Parathyroid adenoma (tissue), 2 donors: ENCODE measurements at regions not wholly inside any gene's neighbourhood (a gene's known extent, or its start where the extent isn't known, plus 50 kb on each side); places are given as distances from the start of the nearest gene placed in this dataset.
A peak's percentile ranks its signal among the peaks of the same experiment; 100 is the strongest.

Source experiments
- H2AFZ ChIP-seq: fragments of 300-600 bp; sonication (generic); one replicate; pipeline ENCODE4 v1.7.0; 2017; ENCODE audit warnings: antibody characterized with exemption, mild to moderate bottlenecking
- H3K27ac ChIP-seq: fragments of 300-600 bp; sonication (generic); one replicate; pipeline ENCODE4 v1.7.0; 2017
- H3K27me3 ChIP-seq: fragments of 300-600 bp; sonication (generic); one replicate; pipeline ENCODE4 v1.7.0; 2017; ENCODE audit warnings: low read length; ENCODE audit not compliant: control insufficient read depth, insufficient read depth
- H3K36me3 ChIP-seq: fragments of 300-600 bp; sonication (generic); one replicate; pipeline ENCODE4 v1.7.0; 2017; ENCODE audit warnings: low read length; ENCODE audit not compliant: control insufficient read depth, insufficient read depth
- H3K4me1 ChIP-seq: fragments of 300-600 bp; sonication (generic); one replicate; pipeline ENCODE4 v1.7.0; 2017; ENCODE audit warnings: control low read depth
- H3K4me2 ChIP-seq: fragments of 300-600 bp; sonication (generic); one replicate; pipeline ENCODE4 v1.7.0; 2017; ENCODE audit warnings: low read length
- H3K4me3 ChIP-seq: fragments of 300-600 bp; sonication (generic); one replicate; pipeline ENCODE4 v1.7.0; 2017; ENCODE audit warnings: low read depth, low read length
- H3K79me2 ChIP-seq: fragments of 300-600 bp; sonication (generic); one replicate; pipeline ENCODE4 v1.7.0; 2017; ENCODE audit warnings: control low read depth
- H3K9ac ChIP-seq: fragments of 300-600 bp; sonication (generic); one replicate; pipeline ENCODE4 v1.7.0; 2017; ENCODE audit warnings: mild to moderate bottlenecking
- H3K9me3 ChIP-seq: fragments of 300-600 bp; sonication (generic); one replicate; pipeline ENCODE4 v1.7.0; 2017; ENCODE audit warnings: low read length; ENCODE audit not compliant: control insufficient read depth
- TF ChIP-seq, protein P1 (sequence below): fragments of 300-600 bp; sonication (generic); IDR thresholded peaks from one replicate; pipeline ENCODE4 v1.7.0; 2017; ENCODE audit warnings: antibody characterized with exemption, mild to moderate bottlenecking
- donor health status: primary hyperparathyroidism.

DNA sequence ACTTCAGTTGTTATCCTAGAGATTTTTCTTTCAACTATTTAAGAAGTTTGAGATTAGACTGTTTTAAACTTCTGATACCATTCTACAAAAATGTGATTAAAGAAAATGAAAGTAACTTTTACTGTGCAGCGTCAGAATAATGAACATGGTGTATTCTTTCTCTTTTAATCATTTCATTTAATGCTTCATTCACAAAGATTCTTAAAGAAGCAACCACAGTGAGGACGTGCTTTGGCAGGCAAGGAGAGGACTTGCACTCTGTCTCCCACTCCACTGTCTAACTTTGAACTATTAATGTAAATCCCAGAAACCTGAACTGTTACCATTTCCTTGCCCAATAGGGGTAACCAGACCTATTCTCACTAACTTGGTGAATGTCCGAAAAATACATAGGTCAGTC, 137.0 kb downstream of the KCNRG start:
- H3K4me2 ChIP-seq = peak overlapping the region; percentile 37
- no peaks in the 10 kb centered on the region for H3K36me3 ChIP-seq
- peak overlapping the region; percentile 39 for H2AFZ ChIP-seq
- no peaks in the 10 kb centered on the region for H3K4me1 ChIP-seq
- H3K27me3 ChIP-seq = no peaks in the 10 kb centered on the region
- H3K79me2 ChIP-seq = no peaks in the 10 kb centered on the region
- H3K9ac ChIP-seq = no peak overlapping the region
- no peak overlapping the region for H3K4me3 ChIP-seq
- TF ChIP-seq, protein P1, sequence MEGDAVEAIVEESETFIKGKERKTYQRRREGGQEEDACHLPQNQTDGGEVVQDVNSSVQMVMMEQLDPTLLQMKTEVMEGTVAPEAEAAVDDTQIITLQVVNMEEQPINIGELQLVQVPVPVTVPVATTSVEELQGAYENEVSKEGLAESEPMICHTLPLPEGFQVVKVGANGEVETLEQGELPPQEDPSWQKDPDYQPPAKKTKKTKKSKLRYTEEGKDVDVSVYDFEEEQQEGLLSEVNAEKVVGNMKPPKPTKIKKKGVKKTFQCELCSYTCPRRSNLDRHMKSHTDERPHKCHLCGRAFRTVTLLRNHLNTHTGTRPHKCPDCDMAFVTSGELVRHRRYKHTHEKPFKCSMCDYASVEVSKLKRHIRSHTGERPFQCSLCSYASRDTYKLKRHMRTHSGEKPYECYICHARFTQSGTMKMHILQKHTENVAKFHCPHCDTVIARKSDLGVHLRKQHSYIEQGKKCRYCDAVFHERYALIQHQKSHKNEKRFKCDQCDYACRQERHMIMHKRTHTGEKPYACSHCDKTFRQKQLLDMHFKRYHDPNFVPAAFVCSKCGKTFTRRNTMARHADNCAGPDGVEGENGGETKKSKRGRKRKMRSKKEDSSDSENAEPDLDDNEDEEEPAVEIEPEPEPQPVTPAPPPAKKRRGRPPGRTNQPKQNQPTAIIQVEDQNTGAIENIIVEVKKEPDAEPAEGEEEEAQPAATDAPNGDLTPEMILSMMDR = no peak
- H3K9me3 ChIP-seq = no peaks in the 10 kb centered on the region
- H3K27ac ChIP-seq = no peak overlapping the region

DNA sequence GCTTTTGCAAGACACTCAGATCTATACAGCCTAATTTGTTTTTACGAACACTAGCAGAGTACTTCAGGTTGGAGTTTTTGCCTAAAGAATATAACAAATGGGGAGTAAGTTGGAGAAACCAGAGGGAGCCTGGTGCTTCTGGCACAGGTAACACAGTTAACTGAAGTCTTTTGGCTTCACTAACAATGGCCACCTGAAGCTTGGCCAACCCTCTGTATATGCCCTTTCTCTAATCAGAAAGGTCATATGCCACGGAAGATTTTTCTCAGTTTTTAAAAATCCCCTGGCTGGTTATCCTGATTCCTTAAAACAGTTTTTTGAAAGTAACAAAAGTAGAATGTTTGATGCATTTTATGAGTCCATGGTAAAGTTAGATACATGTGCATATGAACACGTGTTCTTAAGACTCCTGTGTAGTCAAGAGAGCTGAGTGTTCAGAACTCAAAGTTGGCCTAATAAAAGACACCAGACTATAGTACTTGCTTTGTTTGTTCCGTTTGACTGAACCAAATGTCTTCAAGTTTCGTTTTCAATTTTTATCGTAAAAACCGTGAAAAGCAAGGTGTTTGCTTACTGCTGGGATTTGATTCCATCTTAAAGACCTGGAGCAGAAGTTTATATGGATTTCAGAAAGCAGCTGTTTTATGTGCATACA, 137.5 kb downstream of the KCNRG start:
- Histone ChIP-seq H2AFZ (peak overlapping the region; percentile 39), H3K4me2 (peak overlapping the region; percentile 37), H3K9me3 (no peaks in the 10 kb centered on the region), H3K9ac (no peak overlapping the region), H3K27ac (no peak overlapping the region), H3K4me1 (no peaks in the 10 kb centered on the region), H3K36me3 (no peaks in the 10 kb centered on the region), H3K27me3 (no peaks in the 10 kb centered on the region), H3K79me2 (no peaks in the 10 kb centered on the region), H3K4me3 (no peak overlapping the region)
- TF ChIP-seq, protein P1 = no peak

DNA sequence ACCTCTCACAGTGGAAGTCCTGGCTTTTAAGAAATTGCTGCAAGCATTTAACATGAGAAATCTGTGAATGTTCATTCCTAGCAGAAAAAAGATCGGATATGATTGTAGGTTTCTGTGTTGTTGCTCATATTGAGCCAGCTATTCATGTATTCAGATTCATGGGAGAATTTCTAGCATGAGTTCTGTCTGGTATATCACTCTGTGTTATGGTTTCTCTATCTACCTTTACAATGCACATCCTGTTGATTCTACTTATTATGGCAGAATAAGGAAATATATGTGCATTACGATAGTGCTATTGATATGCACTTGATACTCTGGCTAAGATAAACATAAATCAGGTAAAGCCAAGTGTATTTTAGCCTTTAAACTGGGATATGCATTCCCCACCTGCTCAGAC, 138.2 kb downstream of the KCNRG start:
- no peaks in the 10 kb centered on the region for H3K27me3 ChIP-seq
- no peaks in the 10 kb centered on the region for H3K4me1 ChIP-seq
- TF ChIP-seq, protein P1 = no peak
- H3K4me3 ChIP-seq = no peak overlapping the region
- H3K4me2 ChIP-seq = no peak overlapping the region
- no peaks in the 10 kb centered on the region for H3K36me3 ChIP-seq
- no peaks in the 10 kb centered on the region for H3K79me2 ChIP-seq
- no peak overlapping the region for H3K9ac ChIP-seq
- no peak overlapping the region for H3K27ac ChIP-seq
- no peaks in the 10 kb centered on the region for H3K9me3 ChIP-seq
- no peak overlapping the region for H2AFZ ChIP-seq

DNA sequence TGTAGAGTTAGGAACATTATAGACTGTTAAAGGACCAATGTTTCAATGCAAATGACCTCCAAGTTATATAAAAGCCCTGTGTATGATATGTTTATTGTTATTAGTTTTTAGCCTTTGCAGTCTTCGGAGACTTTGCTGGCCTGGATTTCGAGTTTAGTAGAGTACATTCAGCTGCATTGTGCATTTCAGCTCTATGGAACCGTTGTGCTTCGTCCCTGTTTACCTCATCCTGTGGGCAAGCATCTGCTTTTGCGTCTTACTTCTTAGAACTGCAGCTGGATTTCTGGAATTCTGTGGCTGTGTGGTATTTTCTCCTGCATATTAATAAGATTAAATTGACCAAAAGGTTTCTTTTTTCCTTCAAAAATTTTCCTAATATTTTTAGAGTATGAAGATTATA, 138.6 kb downstream of the KCNRG start:
- Histone ChIP-seq H3K4me3 (no peak overlapping the region), H3K36me3 (no peaks in the 10 kb centered on the region), H3K27me3 (no peaks in the 10 kb centered on the region), H3K27ac (no peak overlapping the region), H3K9me3 (no peaks in the 10 kb centered on the region), H3K9ac (no peak overlapping the region), H3K4me1 (no peaks in the 10 kb centered on the region), H3K4me2 (no peak overlapping the region), H3K79me2 (no peaks in the 10 kb centered on the region), H2AFZ (no peak overlapping the region)
- TF ChIP-seq, protein P1 = no peak

DNA sequence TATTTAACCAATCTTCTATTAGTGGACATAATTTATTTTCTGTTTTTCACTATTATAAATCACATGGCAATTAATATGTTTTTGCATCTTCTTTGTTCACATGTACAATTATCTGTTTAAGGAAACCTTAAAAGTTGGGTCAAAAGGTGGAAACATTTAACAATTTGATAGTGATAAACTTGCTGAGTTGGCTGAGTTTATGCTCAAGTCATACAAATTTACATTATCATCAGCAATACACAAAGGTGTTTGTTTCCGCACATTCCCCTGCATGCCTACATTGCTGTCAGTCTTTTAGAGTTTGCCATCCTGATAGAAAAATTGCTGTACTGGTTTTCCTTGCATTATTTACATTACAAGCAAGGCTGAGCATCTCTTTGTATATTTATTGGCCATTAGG, 139.5 kb downstream of the KCNRG start:
- Histone ChIP-seq H3K36me3 (no peaks in the 10 kb centered on the region), H3K27me3 (no peaks in the 10 kb centered on the region), H3K79me2 (no peaks in the 10 kb centered on the region), H3K9ac (no peak overlapping the region), H2AFZ (no peak overlapping the region), H3K27ac (no peak overlapping the region), H3K4me1 (no peaks in the 10 kb centered on the region), H3K9me3 (no peaks in the 10 kb centered on the region), H3K4me2 (no peak overlapping the region), H3K4me3 (no peak overlapping the region)
- TF ChIP-seq, protein P1 = no peak
